NT2/D1 (cell line): ENCODE measurements at regions not wholly inside any gene's neighbourhood (a gene's known extent, or its start where the extent isn't known, plus 50 kb on each side); places are given as distances from the start of the nearest gene placed in this dataset.

Experiments used
- DNase-seq: peaks from one replicate; pipeline ENCODE4 v3.0.0-alpha.2; 2011; ENCODE audit warnings: low read depth, low spot score
- H3K27me3 ChIP-seq: 2 replicates; pipeline ENCODE4 v1.6.0; 2011; ENCODE audit warnings: mild to moderate bottlenecking; ENCODE audit not compliant: insufficient read length, insufficient read depth
- H3K36me3 ChIP-seq: 2 replicates; pipeline ENCODE4 v1.6.1; 2011; ENCODE audit warnings: mild to moderate bottlenecking, low read length, mixed read lengths; ENCODE audit not compliant: insufficient read depth, insufficient read length
- H3K4me1 ChIP-seq: 2 replicates; pipeline ENCODE4 v1.5.1; 2011; ENCODE audit not compliant: insufficient read depth, insufficient read length
- H3K4me3 ChIP-seq: 2 replicates; pipeline ENCODE4 v1.5.1; 2011; ENCODE audit warnings: low read depth; ENCODE audit not compliant: insufficient read length
- H3K9ac ChIP-seq: 2 replicates; pipeline ENCODE4 v1.6.0; 2011; ENCODE audit warnings: low read depth; ENCODE audit not compliant: insufficient read length
- H3K9me3 ChIP-seq: 2 replicates; pipeline ENCODE4 v1.5.1; 2011; ENCODE audit warnings: mild to moderate bottlenecking, low read length; ENCODE audit not compliant: insufficient read depth
- SUZ12 ChIP-seq: IDR thresholded peaks from 2 replicates; pipeline ENCODE4 v1.6.1; 2011; ENCODE audit not compliant: insufficient read length, insufficient read depth; ENCODE audit errors: extremely low read depth
- YY1 ChIP-seq: IDR thresholded peaks from 2 replicates; pipeline ENCODE4 v1.6.1; 2011; ENCODE audit not compliant: insufficient read length, insufficient read depth
- ZNF274 ChIP-seq: IDR thresholded peaks from 2 replicates; pipeline ENCODE4 v1.6.1; 2011; ENCODE audit warnings: mild to moderate bottlenecking, low read depth, low read length

- no peaks in the 10 kb centered on the region for H3K27me3 ChIP-seq
- H3K4me1 ChIP-seq: no peaks in the 10 kb centered on the region
- no peak for TF ChIP-seq SUZ12
- TF ChIP-seq YY1: no peak
- TF ChIP-seq ZNF274: no peak
- H3K9me3 ChIP-seq: no peaks in the 10 kb centered on the region
- no peak overlapping the region for H3K9ac ChIP-seq
- H3K36me3 ChIP-seq: no peaks in the 10 kb centered on the region
- DNase-seq: no peak
- no peak overlapping the region for H3K4me3 ChIP-seq
These were observed 113.6 kb upstream of the MDFIC2 start for GRCh38 chr3:70426071-70426470.

DNA sequence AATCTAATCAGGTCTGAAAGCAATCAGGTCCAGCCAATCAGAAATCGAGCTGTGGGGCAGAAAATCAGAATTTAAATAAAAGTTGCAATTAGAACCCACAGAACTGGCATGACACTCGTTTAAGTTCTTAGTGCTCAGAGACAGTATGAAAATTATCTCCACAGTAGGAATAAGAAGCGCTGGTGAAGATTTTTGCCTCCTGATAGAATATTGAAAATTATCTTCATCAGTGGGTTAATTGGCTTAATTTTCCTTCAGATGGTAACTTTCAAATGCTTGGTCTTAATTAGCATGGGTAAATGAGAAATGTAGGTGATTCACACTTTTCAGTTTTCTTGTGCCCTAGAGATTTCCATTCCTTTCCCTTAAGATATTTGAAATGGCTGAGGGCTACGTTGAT is 109.1 kb upstream of the MDFIC2 start:
- Histone ChIP-seq H3K9me3 (no peaks in the 10 kb centered on the region), H3K4me3 (no peak overlapping the region), H3K4me1 (no peaks in the 10 kb centered on the region), H3K9ac (no peak overlapping the region), H3K27me3 (no peaks in the 10 kb centered on the region), H3K36me3 (no peaks in the 10 kb centered on the region)
- no peak for TF ChIP-seq YY1
- no peak for DNase-seq

GRCh38 chr3:70409018-70409417 is 96.6 kb upstream of the MDFIC2 start:
- TF ChIP-seq ZNF274 (no peak), YY1 (no peak), SUZ12 (no peak)
- no peak overlapping the region for H3K4me3 ChIP-seq
- DNase-seq: no peak
- H3K27me3 ChIP-seq: no peaks in the 10 kb centered on the region
- no peaks in the 10 kb centered on the region for H3K4me1 ChIP-seq
- H3K9ac ChIP-seq: no peak overlapping the region
- H3K9me3 ChIP-seq: peaks cover 4% of the 10 kb centered on the region; the same call in 1 of the 2 replicates
- no peaks in the 10 kb centered on the region for H3K36me3 ChIP-seq

DNA sequence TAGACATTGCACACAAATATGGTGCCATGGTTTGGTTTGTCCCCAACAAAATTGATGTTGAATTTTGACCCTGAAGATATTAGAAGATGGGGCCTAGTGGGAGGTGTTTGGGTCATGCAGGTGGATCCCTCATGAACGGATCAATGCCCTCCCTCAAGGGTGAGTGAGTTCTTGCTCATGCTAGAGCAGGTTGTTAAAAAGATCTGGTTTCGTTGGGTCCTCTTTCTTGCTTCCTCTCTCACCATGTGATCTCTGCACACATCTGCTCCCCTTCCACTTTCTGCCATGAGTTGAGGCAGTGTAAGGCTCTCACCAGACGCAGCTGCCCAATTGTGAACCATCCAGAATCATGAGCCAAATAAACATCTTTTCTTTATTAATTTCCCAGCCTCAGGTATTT is 87.8 kb upstream of the MDFIC2 start:
- Histone ChIP-seq H3K36me3 (no peaks in the 10 kb centered on the region), H3K9me3 (no peaks in the 10 kb centered on the region), H3K9ac (no peak overlapping the region), H3K27me3 (no peaks in the 10 kb centered on the region), H3K4me3 (no peak overlapping the region), H3K4me1 (no peaks in the 10 kb centered on the region)
- no peak for TF ChIP-seq ZNF274
- no peak for TF ChIP-seq YY1
- TF ChIP-seq SUZ12: no peak
- DNase-seq: no peak

GRCh38 chr3:70393881-70394612 is 81.6 kb upstream of the MDFIC2 start:
- Histone ChIP-seq H3K27me3 (no peaks in the 10 kb centered on the region), H3K4me3 (no peak overlapping the region), H3K4me1 (no peaks in the 10 kb centered on the region), H3K36me3 (no peaks in the 10 kb centered on the region), H3K9me3 (no peaks in the 10 kb centered on the region), H3K9ac (no peak overlapping the region)
- TF ChIP-seq SUZ12 (no peak), ZNF274 (no peak), YY1 (no peak)
- no peak for DNase-seq

DNA sequence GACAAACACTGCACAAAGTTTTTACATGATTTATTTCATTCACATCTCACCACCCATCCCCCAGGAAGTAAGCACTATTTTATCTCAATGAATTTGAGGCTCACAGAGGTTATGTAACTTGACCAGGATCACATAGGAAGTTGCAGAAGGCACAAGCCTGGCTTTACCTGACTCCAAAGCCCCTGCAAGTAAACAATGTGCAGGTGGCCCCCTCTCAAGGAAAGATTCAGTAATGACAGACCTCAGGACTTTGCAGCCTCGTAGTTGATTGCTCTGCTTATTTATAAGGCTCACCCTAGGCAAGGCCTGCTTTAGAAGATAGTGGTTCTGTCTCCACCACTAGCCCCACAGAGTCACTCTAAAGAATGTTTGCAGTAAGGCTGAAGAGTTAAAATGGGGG is 79.8 kb upstream of the MDFIC2 start:
- Histone ChIP-seq H3K4me3 (no peak overlapping the region), H3K9me3 (no peaks in the 10 kb centered on the region), H3K4me1 (no peaks in the 10 kb centered on the region), H3K36me3 (no peaks in the 10 kb centered on the region), H3K9ac (no peak overlapping the region), H3K27me3 (no peaks in the 10 kb centered on the region)
- peak; percentile 3 for DNase-seq
- TF ChIP-seq SUZ12 (no peak), ZNF274 (no peak), YY1 (no peak)

- Histone ChIP-seq H3K27me3 (no peaks in the 10 kb centered on the region), H3K9ac (no peak overlapping the region), H3K36me3 (no peaks in the 10 kb centered on the region), H3K4me3 (no peak overlapping the region), H3K9me3 (no peaks in the 10 kb centered on the region), H3K4me1 (no peaks in the 10 kb centered on the region)
- TF ChIP-seq ZNF274 (no peak), SUZ12 (no peak), YY1 (no peak)
- no peak for DNase-seq
These were observed 75.5 kb upstream of the MDFIC2 start for GRCh38 chr3:70387889-70388288.

- H3K9me3 ChIP-seq: no peaks in the 10 kb centered on the region
- no peak for DNase-seq
- H3K27me3 ChIP-seq: no peaks in the 10 kb centered on the region
- no peaks in the 10 kb centered on the region for H3K36me3 ChIP-seq
- no peaks in the 10 kb centered on the region for H3K4me1 ChIP-seq
- TF ChIP-seq YY1 (no peak), SUZ12 (no peak), ZNF274 (no peak)
- no peak overlapping the region for H3K9ac ChIP-seq
- H3K4me3 ChIP-seq: no peak overlapping the region
These were observed 74.4 kb upstream of the MDFIC2 start for GRCh38 chr3:70386846-70387245.
